ENCODE measurements at regions not wholly inside any gene's neighbourhood (a gene's known extent, or its start where the extent isn't known, plus 50 kb on each side); places are given as distances from the start of the nearest gene placed in this dataset.
"Not testable (repeated sequence)": the region's sequence is repeated elsewhere in the genome, so short reads cannot be mapped to it uniquely, and the experiment has no call there.

DNA sequence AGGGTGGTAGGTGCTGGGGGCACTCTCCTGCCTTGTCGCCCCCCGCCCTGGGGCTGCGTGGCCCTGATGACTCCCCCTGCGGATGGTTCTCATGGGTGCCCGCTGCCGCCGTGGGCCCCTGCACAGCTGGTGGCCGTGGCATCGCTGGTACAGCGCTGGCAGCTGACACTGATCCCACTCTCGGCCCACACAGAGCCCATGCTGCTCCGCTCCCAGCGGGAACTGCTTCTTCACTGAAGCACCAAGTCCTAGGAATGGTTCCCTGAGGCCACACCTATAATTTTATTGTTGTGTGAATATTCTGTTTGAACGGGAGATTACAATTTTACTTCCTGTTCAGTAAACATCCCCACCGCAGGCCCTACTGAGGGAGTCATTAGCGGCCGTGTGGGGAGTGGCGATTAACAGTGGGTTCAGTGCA is 138.6 kb upstream of the NKX1-1 start:
- H4K20me1 ChIP-seq = no peaks in the 10 kb centered on the region; the same call in 1 of the 2 replicates
- H3K27me3 ChIP-seq = peaks cover 11% of the 10 kb centered on the region
- H3K36me3 ChIP-seq = no peaks in the 10 kb centered on the region
- H3K27ac ChIP-seq = no peak overlapping the region
- no peak overlapping the region for H3K4me2 ChIP-seq
- no peak for TF ChIP-seq Cebpa-rat (IDR thresholded peaks at IDR 0.05)
- no peak overlapping the region for H3K4me3 ChIP-seq
- H3K4me1 ChIP-seq = peaks cover 21% of the 10 kb centered on the region
- H3K9ac ChIP-seq = no peak overlapping the region
- H3K9me3 ChIP-seq = no peaks in the 10 kb centered on the region

GRCh38 chr4:1544435-1544834 is 138.2 kb upstream of the NKX1-1 start:
- not testable (repeated sequence) for H3K9ac ChIP-seq, H3K36me3 ChIP-seq, H3K4me3 ChIP-seq, H3K27ac ChIP-seq, H3K4me2 ChIP-seq, H4K20me1 ChIP-seq, H3K9me3 ChIP-seq
- Histone ChIP-seq H3K27me3 (peaks cover 11% of the 10 kb centered on the region), H3K4me1 (peaks cover 21% of the 10 kb centered on the region)

GRCh38 chr4:1543976-1544375 is 137.7 kb upstream of the NKX1-1 start:
- H3K4me2 ChIP-seq = peak overlapping the region; percentile 51
- H3K27me3 ChIP-seq = peaks cover 11% of the 10 kb centered on the region
- H3K36me3 ChIP-seq = no peaks in the 10 kb centered on the region
- H3K4me1 ChIP-seq = peaks cover 21% of the 10 kb centered on the region
- H3K9ac ChIP-seq = 0 out of 2 replicates have a peak overlapping the region, but pooled peaks have one; percentile 10
- H3K9me3 ChIP-seq = no peaks in the 10 kb centered on the region
- no peak for TF ChIP-seq Cebpa-rat (IDR thresholded peaks at IDR 0.05)
- no peak overlapping the region for H3K4me3 ChIP-seq
- H3K27ac ChIP-seq = no peak overlapping the region
- H4K20me1 ChIP-seq = no peaks in the 10 kb centered on the region; the same call in 1 of the 2 replicates

DNA sequence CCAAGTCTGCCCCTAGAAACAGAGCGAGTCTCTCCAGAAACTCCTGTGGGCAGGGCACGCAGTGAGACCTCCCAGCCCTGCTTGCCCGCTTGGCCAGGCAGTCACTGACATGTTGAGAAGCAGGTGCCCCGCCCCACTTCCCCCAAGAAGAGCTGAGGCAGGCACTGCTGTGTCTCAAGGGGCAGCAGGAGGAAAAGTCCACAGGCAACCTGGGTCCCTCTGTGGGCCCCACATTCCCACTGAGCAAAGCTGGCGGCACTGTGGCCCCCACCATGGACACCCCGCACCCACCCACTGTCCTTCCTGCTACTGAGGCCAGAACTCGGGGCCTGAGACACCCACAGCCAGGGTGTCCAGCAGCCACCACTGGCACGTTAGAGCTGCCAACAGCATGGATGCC is 137.3 kb upstream of the NKX1-1 start:
- Histone ChIP-seq H3K4me1 (peaks cover 21% of the 10 kb centered on the region), H3K4me2 (peak overlapping the region; percentile 51), H3K36me3 (no peaks in the 10 kb centered on the region), H4K20me1 (no peaks in the 10 kb centered on the region; the same call in 1 of the 2 replicates), H3K27ac (no peak overlapping the region), H3K27me3 (peaks cover 9% of the 10 kb centered on the region), H3K4me3 (no peak overlapping the region), H3K9me3 (no peaks in the 10 kb centered on the region), H3K9ac (peak overlapping the region; percentile 10; the same call in 1 of the 2 replicates)
- no peak for TF ChIP-seq Cebpa-rat (IDR thresholded peaks at IDR 0.05)

GRCh38 chr4:1542516-1543320 is 136.5 kb upstream of the NKX1-1 start:
- Histone ChIP-seq H3K4me2 (peak overlapping the region; percentile 51), H3K36me3 (no peaks in the 10 kb centered on the region), H3K27ac (no peak overlapping the region), H3K4me3 (no peak overlapping the region), H3K4me1 (peaks cover 21% of the 10 kb centered on the region), H3K9ac (0 out of 2 replicates have a peak overlapping the region, but pooled peaks have one; percentile 10), H3K9me3 (no peaks in the 10 kb centered on the region), H4K20me1 (no peaks in the 10 kb centered on the region; the same call in 1 of the 2 replicates), H3K27me3 (peaks cover under 1% of the 10 kb centered on the region; the same call in 1 of the 2 replicates)
- peak; percentile 56; the same call in 1 of the 2 replicates for TF ChIP-seq Cebpa-rat (IDR thresholded peaks at IDR 0.05)

- Histone ChIP-seq H3K27me3 (no peaks in the 10 kb centered on the region), H3K4me1 (peaks cover 21% of the 10 kb centered on the region), H3K36me3 (no peaks in the 10 kb centered on the region), H4K20me1 (no peaks in the 10 kb centered on the region), H3K27ac (no peak overlapping the region), H3K4me3 (no peak overlapping the region), H3K4me2 (no peak overlapping the region), H3K9me3 (no peaks in the 10 kb centered on the region), H3K9ac (no peak overlapping the region)
- TF ChIP-seq Cebpa-rat (IDR thresholded peaks at IDR 0.05) = no peak
Measured at GRCh38 chr4:1542226-1542490, 135.9 kb upstream of the NKX1-1 start.

- no peaks in the 10 kb centered on the region for H3K36me3 ChIP-seq
- TF ChIP-seq Cebpa-rat (IDR thresholded peaks at IDR 0.05) = no peak
- H3K27ac ChIP-seq = no peak overlapping the region
- H3K4me1 ChIP-seq = peaks cover 21% of the 10 kb centered on the region
- no peak overlapping the region for H3K4me2 ChIP-seq
- no peaks in the 10 kb centered on the region for H3K27me3 ChIP-seq
- no peaks in the 10 kb centered on the region for H4K20me1 ChIP-seq
- no peaks in the 10 kb centered on the region for H3K9me3 ChIP-seq
- no peak overlapping the region for H3K4me3 ChIP-seq
- H3K9ac ChIP-seq = no peak overlapping the region
Measured at GRCh38 chr4:1541449-1542225, 135.4 kb upstream of the NKX1-1 start.

DNA sequence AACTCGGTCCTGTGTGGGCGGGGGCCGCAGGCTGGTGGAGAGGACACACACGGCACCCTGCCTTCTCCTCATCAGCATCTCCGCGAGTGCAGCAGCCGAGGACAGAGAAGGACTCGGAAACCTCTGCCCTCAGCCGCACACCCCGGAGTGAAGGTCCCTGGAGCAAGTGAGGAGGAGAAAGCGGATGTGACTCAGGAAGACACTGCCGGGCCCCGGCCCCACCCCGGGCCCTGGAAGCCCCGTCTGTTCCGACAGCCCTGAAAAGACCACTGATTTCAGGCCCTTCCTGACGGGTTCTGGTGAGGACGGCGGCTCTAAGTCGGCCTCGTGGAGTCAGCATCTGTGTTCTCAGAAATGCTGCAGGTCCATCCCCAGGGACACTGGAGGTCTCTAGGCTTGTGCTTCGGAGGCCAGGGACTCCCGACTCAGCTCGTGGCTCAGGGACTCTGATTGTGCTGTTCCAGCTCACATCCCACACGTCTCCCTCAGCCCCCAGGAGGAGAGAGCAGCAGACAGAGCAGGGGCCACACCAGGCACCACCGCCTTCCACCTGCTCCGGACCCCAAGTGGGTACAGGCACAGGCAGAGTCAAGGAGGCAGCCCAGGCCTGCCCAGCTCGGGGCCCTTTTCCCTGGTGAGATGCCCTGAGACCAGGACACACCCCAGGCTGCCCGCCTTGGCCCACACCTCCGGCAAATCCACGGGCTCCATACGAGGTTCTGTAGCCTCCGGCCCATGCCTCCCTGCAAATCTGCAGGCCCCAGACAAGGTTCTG is 134.5 kb upstream of the NKX1-1 start:
- Histone ChIP-seq H3K4me1 (peaks cover 21% of the 10 kb centered on the region), H3K27me3 (no peaks in the 10 kb centered on the region), H3K9ac (no peak overlapping the region), H4K20me1 (no peaks in the 10 kb centered on the region), H3K36me3 (no peaks in the 10 kb centered on the region), H3K4me2 (no peak overlapping the region), H3K4me3 (no peak overlapping the region), H3K9me3 (no peaks in the 10 kb centered on the region), H3K27ac (no peak overlapping the region)
- no peak for TF ChIP-seq Cebpa-rat (IDR thresholded peaks at IDR 0.05)

GRCh38 chr4:1539859-1540600 is 133.8 kb upstream of the NKX1-1 start:
- no peaks in the 10 kb centered on the region for H3K9me3 ChIP-seq
- no peak overlapping the region for H3K9ac ChIP-seq
- H3K27me3 ChIP-seq = no peaks in the 10 kb centered on the region
- no peak for TF ChIP-seq Cebpa-rat (IDR thresholded peaks at IDR 0.05)
- H3K27ac ChIP-seq = no peak overlapping the region
- no peak overlapping the region for H3K4me2 ChIP-seq
- no peaks in the 10 kb centered on the region for H3K36me3 ChIP-seq
- no peaks in the 10 kb centered on the region for H4K20me1 ChIP-seq
- H3K4me1 ChIP-seq = peaks cover 20% of the 10 kb centered on the region
- no peak overlapping the region for H3K4me3 ChIP-seq

Measured in BLaER1 (cell line).